UCSD-AML1 (cell line): ENCODE measurements at regions not wholly inside any gene's neighbourhood (a gene's known extent, or its start where the extent isn't known, plus 50 kb on each side); places are given as distances from the start of the nearest gene placed in this dataset.
"Not testable (repeated sequence)": the region's sequence is repeated elsewhere in the genome, so short reads cannot be mapped to it uniquely, and the experiment has no call there.

Experiments
- DNase-seq: peaks from one replicate; lab custom pipeline; 2025; ENCODE audit not compliant: unreplicated experiment; lab: John Stamatoyannopoulos, UW

GRCh38 chr22:27318516-27318915, 483.0 kb downstream of the MN1 start:
- DNase-seq, result no peak

GRCh38 chr22:27323661-27324060, 477.9 kb downstream of the MN1 start:
- no peak for DNase-seq

- not testable (repeated sequence) for DNase-seq
Observed at GRCh38 chr22:27324908-27325307, 476.6 kb downstream of the MN1 start.

GRCh38 chr22:27327497-27327896, 474.1 kb downstream of the MN1 start:
- DNase-seq, result no peak

GRCh38 chr22:27327981-27328721, 473.4 kb downstream of the MN1 start:
- no peak for DNase-seq

GRCh38 chr22:27329131-27329850, 472.3 kb downstream of the MN1 start:
- no peak for DNase-seq

GRCh38 chr22:27329966-27330645, 471.4 kb downstream of the MN1 start:
- DNase-seq, result no peak

- DNase-seq, result peak; percentile 20
Observed at GRCh38 chr22:27331526-27332281, 469.9 kb downstream of the MN1 start.

- no peak for DNase-seq
Observed at GRCh38 chr22:27335102-27335660, 466.4 kb downstream of the MN1 start.

- no peak for DNase-seq
Observed at GRCh38 chr22:27336151-27337090, 465.1 kb downstream of the MN1 start.

GRCh38 chr22:27337676-27338075, 463.9 kb downstream of the MN1 start:
- no peak for DNase-seq

- DNase-seq, result no peak
Observed at GRCh38 chr22:27340047-27340446, 461.5 kb downstream of the MN1 start.

- DNase-seq, result no peak
Observed at GRCh38 chr22:27344546-27344945, 457.0 kb downstream of the MN1 start.

GRCh38 chr22:27345691-27346090, 455.9 kb downstream of the MN1 start:
- no peak for DNase-seq

GRCh38 chr22:27347951-27348350, 453.6 kb downstream of the MN1 start:
- no peak for DNase-seq

- DNase-seq, result no peak
Observed at GRCh38 chr22:27348634-27349033, 452.9 kb downstream of the MN1 start.

GRCh38 chr22:27349456-27349855, 452.1 kb downstream of the MN1 start:
- no peak for DNase-seq

- DNase-seq, result no peak
Observed at GRCh38 chr22:27350306-27350705, 451.2 kb downstream of the MN1 start.

- no peak for DNase-seq
Observed at GRCh38 chr22:27352426-27352825, 449.1 kb downstream of the MN1 start.
